ENCODE measurements at regions not wholly inside any gene's neighbourhood (a gene's known extent, or its start where the extent isn't known, plus 50 kb on each side); places are given as distances from the start of the nearest gene placed in this dataset.
"Not testable (repeated sequence)": the region's sequence is repeated elsewhere in the genome, so short reads cannot be mapped to it uniquely, and the experiment has no call there.

DNA sequence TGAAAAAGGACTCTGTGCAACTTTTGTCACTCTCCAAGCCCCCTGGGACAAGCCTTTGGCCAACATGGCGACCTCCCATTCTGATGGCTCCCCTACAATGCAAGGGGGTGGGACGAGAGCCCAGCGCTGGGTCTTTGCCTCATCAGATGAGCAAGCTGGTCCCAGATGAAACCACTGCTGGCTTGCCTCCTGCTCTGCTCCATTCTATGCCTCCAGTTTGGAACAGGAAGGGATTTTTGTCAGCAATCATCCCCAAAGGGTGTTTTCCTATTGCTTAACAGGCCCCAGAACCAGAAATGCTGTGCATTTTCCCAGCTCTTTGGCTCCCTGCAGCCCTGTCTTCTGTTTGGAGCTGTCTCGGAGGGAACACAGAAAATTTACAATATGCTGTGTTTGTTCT, 412.7 kb downstream of the MAFB start:
- intact Hi-C loops (cut with DNase I), result no loop called here
- WGBS, 2 donors, result 85 to 88% methylated on average over 4 of the region's 4 CpGs
- no peaks in the 10 kb centered on the region for H3K36me3 ChIP-seq
- no peak overlapping the region for H3K4me3 ChIP-seq
- H3K27me3 ChIP-seq, result no peaks in the 10 kb centered on the region
- H3K27ac ChIP-seq, result no peak overlapping the region
- H3K9me3 ChIP-seq, result no peaks in the 10 kb centered on the region
- TF ChIP-seq EP300 (IDR thresholded peaks at IDR 0.05), result no peak
- peaks cover 0 to 14% (median 4%) of the 10 kb centered on the region in 4 donors for H3K4me1 ChIP-seq
- DNase-seq, result no peak

DNA sequence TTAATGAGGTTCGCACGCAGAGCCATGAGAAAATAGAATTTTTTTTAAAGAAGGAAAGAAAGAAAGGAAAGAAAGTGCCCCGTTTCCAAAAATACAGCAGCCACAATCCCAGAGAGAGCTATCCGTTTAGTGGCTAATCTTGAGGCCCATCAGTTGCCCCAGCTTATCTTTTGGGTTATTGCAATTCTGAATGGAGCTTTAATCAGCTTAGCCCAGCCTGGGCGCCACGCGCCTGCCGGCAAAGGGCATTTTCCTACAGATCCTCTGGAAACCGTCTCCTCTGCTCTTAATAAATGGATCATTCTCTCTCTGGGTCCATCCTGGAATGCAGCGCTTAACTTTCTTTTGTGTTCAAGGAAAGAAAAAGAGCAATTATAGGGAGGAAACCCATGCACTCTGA, 413.3 kb downstream of the MAFB start:
- Histone ChIP-seq H3K4me3 (no peak overlapping the region), H3K27me3 (no peaks in the 10 kb centered on the region), H3K27ac (no peak overlapping the region), H3K4me1 (peaks cover 0 to 14% (median 4%) of the 10 kb centered on the region in 4 donors), H3K9me3 (no peaks in the 10 kb centered on the region), H3K36me3 (no peaks in the 10 kb centered on the region)
- DNase-seq, result no peak
- intact Hi-C loops (cut with DNase I), result no loop called here
- WGBS, 2 donors, result 87 to 92% methylated on average over 10 of the region's 10 CpGs
- TF ChIP-seq POLR2A (IDR thresholded peaks at IDR 0.05) (no peak), POLR2AphosphoS5 (IDR thresholded peaks at IDR 0.05) (no peak), EP300 (IDR thresholded peaks at IDR 0.05) (no peak)
- TF ChIP-seq, protein P1, sequence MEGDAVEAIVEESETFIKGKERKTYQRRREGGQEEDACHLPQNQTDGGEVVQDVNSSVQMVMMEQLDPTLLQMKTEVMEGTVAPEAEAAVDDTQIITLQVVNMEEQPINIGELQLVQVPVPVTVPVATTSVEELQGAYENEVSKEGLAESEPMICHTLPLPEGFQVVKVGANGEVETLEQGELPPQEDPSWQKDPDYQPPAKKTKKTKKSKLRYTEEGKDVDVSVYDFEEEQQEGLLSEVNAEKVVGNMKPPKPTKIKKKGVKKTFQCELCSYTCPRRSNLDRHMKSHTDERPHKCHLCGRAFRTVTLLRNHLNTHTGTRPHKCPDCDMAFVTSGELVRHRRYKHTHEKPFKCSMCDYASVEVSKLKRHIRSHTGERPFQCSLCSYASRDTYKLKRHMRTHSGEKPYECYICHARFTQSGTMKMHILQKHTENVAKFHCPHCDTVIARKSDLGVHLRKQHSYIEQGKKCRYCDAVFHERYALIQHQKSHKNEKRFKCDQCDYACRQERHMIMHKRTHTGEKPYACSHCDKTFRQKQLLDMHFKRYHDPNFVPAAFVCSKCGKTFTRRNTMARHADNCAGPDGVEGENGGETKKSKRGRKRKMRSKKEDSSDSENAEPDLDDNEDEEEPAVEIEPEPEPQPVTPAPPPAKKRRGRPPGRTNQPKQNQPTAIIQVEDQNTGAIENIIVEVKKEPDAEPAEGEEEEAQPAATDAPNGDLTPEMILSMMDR (IDR thresholded peaks at IDR 0.05), result no peak

DNA sequence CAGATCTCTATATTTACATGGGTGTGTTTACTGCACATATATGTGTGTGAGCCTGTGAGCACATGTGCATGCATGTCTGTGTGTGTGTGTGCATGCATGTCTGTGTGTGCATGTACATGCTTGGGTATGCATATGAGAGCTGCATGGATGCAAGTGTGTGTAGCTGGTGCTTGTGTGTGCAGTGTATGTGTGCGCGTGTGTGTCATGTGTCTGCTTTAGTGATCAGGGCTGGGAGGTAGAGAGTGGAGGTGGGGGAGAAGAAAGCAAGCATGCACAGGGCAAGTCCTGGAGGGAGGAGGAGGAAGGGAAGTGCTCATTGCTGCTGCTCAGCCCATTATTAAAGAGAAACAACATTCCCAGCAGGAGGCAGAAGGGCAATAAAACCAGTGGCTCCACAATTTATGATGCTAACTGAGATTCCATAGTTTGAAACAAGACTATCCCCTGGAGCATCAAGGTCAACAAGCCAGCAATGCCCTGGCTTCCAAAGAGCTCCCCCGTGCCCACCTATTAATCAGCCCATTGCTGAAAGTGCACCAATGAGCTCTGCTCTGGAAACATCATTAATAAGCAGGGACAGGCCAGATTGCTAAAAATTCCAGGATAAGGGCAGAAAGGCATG, 414.0 kb downstream of the MAFB start:
- intact Hi-C loops (cut with DNase I), result no loop called here
- 45 to 62% methylated on average over 3 of the region's 3 CpGs for WGBS, 2 donors
- Histone ChIP-seq H3K27ac (no peak overlapping the region), H3K4me1 (peaks cover 0 to 14% (median 4%) of the 10 kb centered on the region in 4 donors), H3K4me3 (no peak overlapping the region), H3K9me3 (no peaks in the 10 kb centered on the region), H3K27me3 (no peaks in the 10 kb centered on the region), H3K36me3 (no peaks in the 10 kb centered on the region)
- no peak for DNase-seq
- no peak for TF ChIP-seq EP300 (IDR thresholded peaks at IDR 0.05)
- TF ChIP-seq POLR2A (IDR thresholded peaks at IDR 0.05), result no peak
- TF ChIP-seq POLR2AphosphoS5 (IDR thresholded peaks at IDR 0.05), result no peak
- TF ChIP-seq, protein P1 (IDR thresholded peaks at IDR 0.05), result no peak

DNA sequence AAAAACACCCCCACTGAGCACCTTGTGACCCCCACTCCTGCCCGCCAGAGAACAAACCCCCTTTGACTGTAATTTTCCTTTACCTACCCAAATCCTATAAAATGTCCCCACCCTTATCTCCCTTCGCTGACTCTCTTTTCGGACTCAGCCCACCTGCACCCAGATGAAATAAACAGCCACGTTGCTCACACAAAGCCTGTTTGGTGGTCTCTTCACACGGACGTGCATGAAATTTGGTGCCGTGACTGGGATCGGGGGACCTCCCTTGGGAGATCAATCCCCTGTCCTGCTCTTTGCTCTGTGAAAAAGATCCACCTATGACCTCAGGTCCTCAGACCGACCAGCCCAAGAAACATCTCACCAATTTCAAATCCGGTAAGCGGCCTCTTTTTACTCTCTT, 419.8 kb downstream of the MAFB start:
- DNase-seq, H3K4me1 ChIP-seq, H3K4me3 ChIP-seq, H3K27ac ChIP-seq, H3K36me3 ChIP-seq, H3K9me3 ChIP-seq, H3K27me3 ChIP-seq: not testable (repeated sequence)
- 85 to 90% methylated on average over 11 of the region's 11 CpGs for WGBS, 2 donors
- intact Hi-C loops (cut with DNase I), result loop anchor here (5.0 kb wide), 1 partner anchor 418 kb away; the partner anchor contains the start of gene MAFB

DNA sequence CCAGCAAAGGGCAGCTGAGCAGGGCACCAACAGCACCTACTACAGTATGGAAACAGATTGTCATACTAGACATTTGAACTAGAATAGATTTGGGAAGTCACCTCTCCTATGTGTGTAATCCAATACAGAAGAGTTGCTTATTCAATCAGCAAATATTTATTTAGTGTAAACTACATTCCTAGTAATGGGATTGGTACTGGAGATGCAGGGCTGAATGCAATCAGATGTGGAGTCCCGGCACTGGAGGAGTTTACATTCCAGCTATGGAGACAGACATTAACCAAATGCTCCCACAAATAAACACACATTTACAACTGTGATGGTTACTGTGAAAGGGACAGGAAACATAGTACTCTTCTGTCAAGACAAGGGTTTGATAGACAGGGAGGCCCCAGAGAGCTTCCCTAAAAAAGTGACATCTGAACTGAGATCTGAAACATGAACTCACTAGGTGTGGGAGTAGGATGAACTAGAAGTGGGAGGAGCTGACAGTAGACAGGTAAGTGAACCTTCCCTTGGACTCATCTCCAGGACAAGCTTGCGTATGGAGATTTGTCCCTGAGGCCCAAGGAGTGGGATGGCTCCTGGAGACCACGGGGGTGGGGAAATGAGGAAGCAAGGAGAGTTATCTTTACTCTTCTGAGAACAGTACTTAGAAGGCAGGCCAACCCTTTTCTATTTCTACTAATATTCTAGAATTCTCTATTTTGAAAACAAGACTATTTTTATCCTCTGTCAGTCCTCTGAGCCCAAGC, 420.5 kb downstream of the MAFB start:
- Histone ChIP-seq H3K27me3 (no peaks in the 10 kb centered on the region), H3K36me3 (no peaks in the 10 kb centered on the region), H3K27ac (no peak overlapping the region), H3K9me3 (no peaks in the 10 kb centered on the region), H3K4me1 (no peaks in the 10 kb centered on the region), H3K4me3 (no peak overlapping the region)
- WGBS, 2 donors, result 57 to 66% methylated on average over 3 of the region's 3 CpGs
- intact Hi-C loops (cut with DNase I), result loop anchor here (5.0 kb wide), 1 partner anchor 419 kb away; the partner anchor contains the start of gene MAFB
- no peak for DNase-seq
- TF ChIP-seq, protein P1 (IDR thresholded peaks at IDR 0.05), result no peak
- no peak for TF ChIP-seq POLR2A (IDR thresholded peaks at IDR 0.05)

Data from sigmoid colon (tissue), 6 donors.